K562 (cell line): ENCODE measurements at regions not wholly inside any gene's neighbourhood (a gene's known extent, or its start where the extent isn't known, plus 50 kb on each side); places are given as distances from the start of the nearest gene placed in this dataset.

Source experiments
- ATAC-seq: fragments of 200-7000 bp; cut with Tn5 transposase; 3 replicates; pipeline ENCODE4 v1.9.1; 2020; ENCODE audit warnings: moderate library complexity
- BruUV-seq: library from RNA; stranded (reverse); fragments of 400-500 nt; replicated peaks from 2 replicates; lab custom pipeline; 2021; lab: Mats Ljungman, UMichigan
- CTCF ChIA-PET: fragments of 300-600 bp; formaldehyde crosslinking; extraction: SDS; loops from one replicate; lab custom pipeline; 2021; ENCODE audit warnings: low intra/inter-chr PET ratio; lab: Yijun Ruan, JAX
- POLR2A ChIA-PET: fragments of 300-600, 350-650 bp; sonication (Branson Sonifier 250); formaldehyde crosslinking; extraction: SDS; loops from one replicate; lab custom pipeline; 2021; ENCODE audit warnings: antibody characterized with exemption, inconsistent platforms; lab: Yijun Ruan, JAX
- DNase-seq, 4 experiments: peaks; one replicate each; pipeline versions ENCODE4 v3.0.0 to v3.0.0-alpha.2; 2011 to 2018; ENCODE audit warnings: low spot score in 3 of 4, mixed read lengths in 3 of 4; ENCODE audit errors: extremely low read depth in 1 of 4
- FAIRE-seq: peaks from 2 replicates; lab custom pipeline; 2011; peaks lifted over from hg19 to GRCh38; lab: Jason Lieb, UNC
- H2AFZ ChIP-seq: 2 replicates; pipeline ENCODE4 v1.6.0; 2011; ENCODE audit warnings: low read depth, low read length, control low read depth, inconsistent platforms
- H3K27ac ChIP-seq: fragments of 200-600 bp; 3 replicates; pipeline ENCODE4 v1.8.0; 2011; ENCODE audit warnings: low read depth, mild to moderate bottlenecking, control low read depth, inconsistent platforms, low read length, moderate library complexity, mixed read lengths; ENCODE audit errors: extremely low read depth
- H3K27me3 ChIP-seq, 2 experiments: fragments of 300-600 bp in 1 of 2; 2 replicates in 1 of 2; 3 replicates in 1 of 2; pipeline versions ENCODE4 v1.6.0 to v1.8.0; 2011; ENCODE audit warnings: inconsistent platforms in 2 of 2, low read length in 2 of 2, mild to moderate bottlenecking in 1 of 2, mixed read lengths in 1 of 2, moderate library complexity in 1 of 2; ENCODE audit not compliant: control insufficient read depth in 2 of 2, insufficient read depth in 2 of 2
- H3K36me3 ChIP-seq: fragments of 300-600 bp; 3 replicates; pipeline ENCODE4 v1.8.0; 2011; ENCODE audit warnings: mild to moderate bottlenecking, low read length, inconsistent platforms; ENCODE audit not compliant: control insufficient read depth, insufficient read depth
- H3K4me1 ChIP-seq, 2 experiments: fragments of 200-600 bp in 1 of 2; replicated peaks in 1 of 2; 2 replicates in 1 of 2; 3 replicates in 1 of 2; pipeline versions ENCODE4 v1.5.1 to v1.8.0; 2011; ENCODE audit warnings: inconsistent platforms in 2 of 2, low read length in 2 of 2, mild to moderate bottlenecking in 1 of 2, mixed read lengths in 1 of 2, moderate library complexity in 1 of 2; ENCODE audit not compliant: control insufficient read depth in 2 of 2, insufficient read depth in 2 of 2
- H3K4me2 ChIP-seq: 2 replicates; pipeline ENCODE4 v1.6.1; 2011; ENCODE audit warnings: low read length, control low read depth, inconsistent platforms, mixed read lengths; ENCODE audit not compliant: insufficient read depth
- H3K4me3 ChIP-seq: fragments of 200-600 bp; sonication (generic), shearing (Covaris generic); 2 replicates; pipeline ENCODE4 v1.5.1; 2016; ENCODE audit warnings: control low read depth, inconsistent platforms
- H3K79me2 ChIP-seq: fragments of 200-600 bp; 3 replicates; pipeline ENCODE4 v1.8.0; 2011; ENCODE audit warnings: low read length, inconsistent platforms; ENCODE audit not compliant: control insufficient read depth, insufficient read depth
- H3K9ac ChIP-seq, 2 experiments: 2 replicates each; pipeline versions ENCODE4 v1.6.0 to v1.6.1; 2011; ENCODE audit warnings: low read depth in 2 of 2, low read length in 2 of 2, control low read depth in 1 of 2, inconsistent platforms in 1 of 2, mild to moderate bottlenecking in 1 of 2, mixed read lengths in 1 of 2; ENCODE audit not compliant: insufficient read depth in 1 of 2
- H3K9me1 ChIP-seq: one replicate; pipeline ENCODE4 v1.6.0; 2011; ENCODE audit warnings: inconsistent platforms, mild to moderate bottlenecking, low read length, moderate library complexity; ENCODE audit not compliant: control insufficient read depth, insufficient read depth
- H3K9me3 ChIP-seq: replicated peaks from 2 replicates; pipeline ENCODE4 v1.5.1; 2011; ENCODE audit warnings: low read depth, low read length, inconsistent platforms; ENCODE audit not compliant: control insufficient read depth, insufficient read depth
- H4K20me1 ChIP-seq: replicated peaks from 2 replicates; pipeline ENCODE4 v1.6.1; 2011; ENCODE audit warnings: low read length, inconsistent platforms, mixed read lengths; ENCODE audit not compliant: control insufficient read depth, insufficient read depth
- ATF1 ChIP-seq, 2 experiments: fragments of 450-650 bp in 1 of 2; IDR thresholded peaks; 2 replicates each; pipeline ENCODE4 v1.6.1; 2016; ENCODE audit warnings: missing compliant biosample characterization in 1 of 2, missing genetic modification characterization in 1 of 2
- ATF6 ChIP-seq: sonication (generic); formaldehyde crosslinking; IDR thresholded peaks from 2 replicates; pipeline ENCODE4 v1.4.0; 2020; ENCODE audit warnings: mild to moderate bottlenecking, missing genetic modification reagents
- CBFA2T3 ChIP-seq: fragments of 450-650 bp; IDR thresholded peaks from 2 replicates; pipeline ENCODE4 v1.6.1; 2017
- DEAF1 ChIP-seq: fragments of 450-650 bp; formaldehyde crosslinking; IDR thresholded peaks from 2 replicates; pipeline ENCODE4 v1.4.0; 2020; ENCODE audit warnings: mild to moderate bottlenecking, moderate library complexity
- JUN ChIP-seq, 2 experiments: sonication (generic) in 1 of 2; formaldehyde crosslinking in 1 of 2; IDR thresholded peaks; 2 replicates each; pipeline versions ENCODE4 v1.6.1 to v1.8.0; 2012 to 2022; ENCODE audit warnings: borderline replicate concordance in 2 of 2, mild to moderate bottlenecking in 2 of 2, improper control_type of control experiment in 1 of 2, low read depth in 1 of 2, low read length in 1 of 2, missing genetic modification reagents in 1 of 2
- U2AF1 ChIP-seq: fragments of 200-400 bp; formaldehyde crosslinking; optimal IDR thresholded peaks from 2 replicates; pipeline ENCODE3; 2017; ENCODE audit warnings: mild to moderate bottlenecking, low read depth, low read length, moderate library complexity
- ZFX ChIP-seq: sonication (generic); formaldehyde crosslinking; IDR thresholded peaks from 2 replicates; pipeline ENCODE4 v1.8.0; 2022; ENCODE audit warnings: mild to moderate bottlenecking, missing genetic modification reagents, moderate library complexity
- ZNF12 ChIP-seq: sonication (generic); formaldehyde crosslinking; IDR thresholded peaks from 2 replicates; pipeline ENCODE4 v1.4.0; 2020; ENCODE audit warnings: mild to moderate bottlenecking, missing genetic modification reagents
- ZNF316 ChIP-seq: fragments of 450-650 bp; IDR thresholded peaks from 2 replicates; pipeline ENCODE4 v1.6.1; 2016
- ZZZ3 ChIP-seq: fragments of 450-650 bp; IDR thresholded peaks from 2 replicates; pipeline ENCODE4 v1.6.1; 2016; ENCODE audit warnings: antibody characterized with exemption, mild to moderate bottlenecking, moderate library complexity
- WGBS: fragments of 100-300 bp; shearing (Covaris generic); methylation state at CpG from one replicate; pipeline ENCODE4 v1.1.6; 2016; ENCODE audit warnings: low coverage, mixed read lengths; ENCODE audit not compliant: insufficient coverage; ENCODE audit errors: missing lambda C conversion rate; 5-methylcytosine and 5-hydroxymethylcytosine counted together
- in situ Hi-C: fragments of 300-500 bp; cut with MboI; formaldehyde crosslinking; loops from 4 replicates; pipeline ENCODE4 v1.15.0; 2018; ENCODE audit warnings: inconsistent platforms, mixed read lengths
- intact Hi-C: fragments of 100-400 bp; cut with micrococcal nuclease; formaldehyde crosslinking; loops from 2 replicates; pipeline ENCODE4 v1.14.2; 2022
- TF ChIP-seq, protein P1 (sequence below): fragments of 450-650 bp; formaldehyde crosslinking; IDR thresholded peaks from 2 replicates; pipeline ENCODE4 v1.4.0; 2022; ENCODE audit warnings: missing genetic modification characterization

DNA sequence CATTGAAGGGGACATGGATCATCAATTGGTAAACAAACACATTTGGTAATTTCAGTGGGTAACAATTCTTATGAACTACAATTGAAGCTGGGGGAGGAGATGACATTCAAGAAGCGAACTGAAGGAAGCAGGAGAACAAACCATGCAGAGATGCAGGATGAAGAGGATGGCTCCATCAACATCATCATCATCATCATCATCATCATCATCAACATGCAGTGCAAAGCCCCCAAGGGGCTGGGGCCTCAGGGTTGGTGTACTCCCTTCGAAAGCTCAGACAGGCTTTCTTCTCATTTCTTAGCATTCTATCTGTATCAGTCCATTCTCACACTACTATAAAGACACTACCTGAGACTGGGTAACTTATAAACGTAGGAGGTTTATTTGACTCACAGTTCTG lies 105.8 kb downstream of the DUSP10 start:
- H3K9ac ChIP-seq = no peak overlapping the region
- no peaks in the 10 kb centered on the region for H3K9me3 ChIP-seq
- FAIRE-seq (no peak), DNase-seq (no peak)
- no peaks in the 10 kb centered on the region for H3K36me3 ChIP-seq
- 32% methylated on average over 3 of the region's 3 CpGs for WGBS
- CTCF ChIA-PET = no interaction called here
- no peak overlapping the region for H2AFZ ChIP-seq
- TF ChIP-seq ZNF12 (CRISPR knock-in tag) (no peak), ZFX (CRISPR knock-in tag) (no peak), U2AF1 (no peak), ATF1 (CRISPR knock-in tag; IDR thresholded peaks at IDR 0.05) (no peak), ATF1 (tag; IDR thresholded peaks at IDR 0.05) (no peak), CBFA2T3 (no peak), ZZZ3 (no peak), DEAF1 (CRISPR knock-in tag) (no peak), JUN (IDR thresholded peaks at IDR 0.05; ENCODE audit: borderline replicate concordance, low read depth, low read length) (no peak), JUN (CRISPR knock-in tag; IDR thresholded peaks at IDR 0.05; ENCODE audit: borderline replicate concordance) (no peak), ZNF316 (no peak), ATF6 (CRISPR knock-in tag) (no peak)
- TF ChIP-seq, protein P1, sequence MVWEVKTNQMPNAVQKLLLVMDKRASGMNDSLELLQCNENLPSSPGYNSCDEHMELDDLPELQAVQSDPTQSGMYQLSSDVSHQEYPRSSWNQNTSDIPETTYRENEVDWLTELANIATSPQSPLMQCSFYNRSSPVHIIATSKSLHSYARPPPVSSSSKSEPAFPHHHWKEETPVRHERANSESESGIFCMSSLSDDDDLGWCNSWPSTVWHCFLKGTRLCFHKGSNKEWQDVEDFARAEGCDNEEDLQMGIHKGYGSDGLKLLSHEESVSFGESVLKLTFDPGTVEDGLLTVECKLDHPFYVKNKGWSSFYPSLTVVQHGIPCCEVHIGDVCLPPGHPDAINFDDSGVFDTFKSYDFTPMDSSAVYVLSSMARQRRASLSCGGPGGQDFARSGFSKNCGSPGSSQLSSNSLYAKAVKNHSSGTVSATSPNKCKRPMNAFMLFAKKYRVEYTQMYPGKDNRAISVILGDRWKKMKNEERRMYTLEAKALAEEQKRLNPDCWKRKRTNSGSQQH = no peak
- TF ChIP-seq, all 486 proteins: peak for 0
- Histone ChIP-seq H3K4me3 (no peak overlapping the region), H3K9me1 (no peaks in the 10 kb centered on the region), H4K20me1 (no peaks in the 10 kb centered on the region), H3K79me2 (no peaks in the 10 kb centered on the region), H3K27ac (no peak overlapping the region), H3K4me2 (no peak overlapping the region), H3K27me3 (no peaks in the 10 kb centered on the region), H3K4me1 (peaks cover 0 to 20% of the 10 kb centered on the region in 2 experiments; a peak in 4 of 5 replicates)
- intact Hi-C loops (no loop called here), in situ Hi-C loops (no loop called here)
- POLR2A ChIA-PET = interaction anchor here (0.5 to 1.5 kb wide), 2 partner anchors 9 to 68 kb away, joined by 3 to 8 read pairs; no protein-coding TSS in a partner anchor
- BruUV-seq = no TSS peak
- ATAC-seq = no peak
